SHP77 (cell line): ENCODE measurements at regions not wholly inside any gene's neighbourhood (a gene's known extent, or its start where the extent isn't known, plus 50 kb on each side); places are given as distances from the start of the nearest gene placed in this dataset.
"Not testable (repeated sequence)": the region's sequence is repeated elsewhere in the genome, so short reads cannot be mapped to it uniquely, and the experiment has no call there.

Experiments
- DNase-seq, 2 experiments: peaks; one replicate each; lab custom pipeline; 2025; lab: John Stamatoyannopoulos, UW

DNA sequence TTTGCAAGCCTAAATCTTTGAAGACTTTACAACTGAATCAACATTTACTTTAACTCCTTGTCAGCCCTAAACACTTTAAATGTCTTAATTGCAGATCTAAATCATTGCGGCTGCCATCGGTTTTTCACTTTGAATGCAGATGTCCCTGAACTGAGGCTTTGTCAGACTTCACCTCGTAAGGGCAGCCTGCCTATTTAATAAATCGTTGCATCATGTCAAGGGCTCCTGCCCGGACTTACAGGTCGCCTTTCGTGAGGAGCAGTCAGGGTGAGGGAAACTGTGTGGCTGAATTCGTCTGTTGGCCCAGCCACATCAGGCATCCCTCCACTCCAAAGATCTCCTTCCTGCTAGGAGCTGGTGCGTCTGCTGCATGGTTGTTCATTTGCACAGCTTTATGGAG lies 368.2 kb upstream of the NPVF start:
- no peak for DNase-seq

DNA sequence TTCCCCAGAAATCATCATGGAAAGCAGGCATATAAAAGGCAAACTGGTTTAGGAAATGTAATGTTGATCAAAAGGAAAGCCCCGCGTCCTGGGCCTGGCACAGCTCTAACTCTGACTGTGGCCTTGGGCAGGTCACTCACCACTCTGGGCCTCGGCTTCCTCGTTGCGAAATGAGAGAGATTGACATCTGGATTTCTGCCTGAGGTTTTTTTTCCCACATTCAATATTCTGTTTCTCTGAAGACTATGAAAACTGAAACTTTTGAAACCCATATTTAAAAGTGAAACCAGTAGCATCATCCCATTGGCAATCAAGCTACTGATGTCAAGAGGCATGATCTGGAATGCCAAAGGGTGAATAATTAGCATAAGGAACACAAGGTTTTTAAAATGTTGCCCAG lies 369.7 kb upstream of the NPVF start:
- DNase-seq, result no peak

DNA sequence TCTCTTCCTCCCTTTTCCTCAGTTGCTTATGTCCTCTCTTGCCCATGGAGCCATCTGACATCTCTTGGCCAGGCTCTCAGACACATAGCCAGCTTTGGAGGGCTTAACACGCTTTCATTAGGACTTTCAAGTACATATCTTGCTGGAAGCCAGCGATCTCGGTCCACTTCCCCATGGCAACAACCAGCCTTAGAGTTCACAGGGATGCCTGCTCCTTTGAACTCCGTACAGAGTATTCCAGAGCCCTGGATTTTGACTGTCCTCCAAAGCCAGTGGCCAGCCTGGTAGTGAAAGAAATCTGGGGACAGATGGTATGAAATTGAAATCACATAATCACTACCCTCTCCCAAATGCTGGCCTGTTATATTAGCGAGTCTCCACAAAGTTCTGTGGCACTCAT lies 370.5 kb upstream of the NPVF start:
- no peak for DNase-seq

DNA sequence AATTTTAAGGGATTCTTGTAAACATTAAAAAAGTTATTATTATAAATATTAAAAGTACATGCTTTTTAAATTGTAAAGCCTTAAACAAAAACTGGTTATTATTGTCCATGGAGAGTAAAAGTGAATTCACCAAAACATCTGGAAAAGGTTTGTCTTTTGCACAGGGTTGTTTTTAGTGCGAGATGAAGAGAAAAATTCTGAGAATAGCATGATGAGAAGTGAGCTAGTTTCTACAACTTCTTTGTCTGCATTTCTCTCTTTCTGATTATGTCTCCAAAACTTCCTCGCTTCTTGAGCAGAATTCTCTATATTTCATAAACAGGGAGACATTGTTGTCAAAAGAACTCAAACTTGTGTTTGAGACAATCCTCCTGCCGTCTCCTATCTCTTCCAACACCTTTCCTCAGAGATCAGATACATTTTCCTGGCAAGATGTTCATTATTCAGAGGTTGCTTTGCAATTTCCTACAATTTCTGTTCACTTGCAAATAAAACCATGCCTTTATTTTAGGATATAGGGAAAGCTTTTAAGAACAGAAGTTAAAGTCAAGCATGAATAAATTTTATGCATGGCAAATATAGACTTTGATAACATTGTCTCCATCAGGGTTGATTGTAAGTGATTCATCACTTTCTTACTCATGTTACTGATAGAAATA lies 372.1 kb upstream of the NPVF start:
- DNase-seq, result no peak

DNA sequence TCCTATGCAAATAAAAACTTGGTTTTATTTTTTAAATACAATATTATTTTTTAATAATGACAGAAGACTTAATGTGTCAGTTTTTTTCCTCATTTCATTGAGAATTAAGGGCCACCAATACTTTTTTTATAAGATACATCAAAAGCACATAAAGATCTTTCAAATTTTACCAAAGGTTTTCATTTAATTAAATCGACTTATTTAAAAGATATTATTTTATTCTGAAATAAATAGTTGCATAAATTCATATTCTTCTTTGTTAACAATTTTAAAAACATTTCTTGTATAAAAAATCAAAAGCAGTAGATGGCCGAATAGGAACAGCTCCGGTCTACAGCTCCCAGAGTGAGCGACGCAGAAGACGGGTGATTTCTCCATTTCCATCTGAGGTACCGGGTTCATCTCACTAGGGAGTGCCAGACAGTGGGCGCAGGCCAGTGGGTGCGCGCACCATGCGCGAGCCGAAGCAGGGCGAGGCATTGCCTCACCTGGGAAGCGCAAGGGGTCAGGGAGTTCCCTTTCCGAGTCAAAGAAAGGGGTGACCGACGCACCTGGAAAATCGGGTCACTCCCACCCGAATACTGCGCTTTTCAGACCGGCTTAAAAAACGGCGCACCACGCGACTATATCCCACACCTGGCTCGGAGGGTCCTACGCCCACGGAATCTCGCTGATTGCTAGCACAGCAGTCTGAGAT lies 374.6 kb upstream of the NPVF start:
- DNase-seq, result not testable (repeated sequence)

DNA sequence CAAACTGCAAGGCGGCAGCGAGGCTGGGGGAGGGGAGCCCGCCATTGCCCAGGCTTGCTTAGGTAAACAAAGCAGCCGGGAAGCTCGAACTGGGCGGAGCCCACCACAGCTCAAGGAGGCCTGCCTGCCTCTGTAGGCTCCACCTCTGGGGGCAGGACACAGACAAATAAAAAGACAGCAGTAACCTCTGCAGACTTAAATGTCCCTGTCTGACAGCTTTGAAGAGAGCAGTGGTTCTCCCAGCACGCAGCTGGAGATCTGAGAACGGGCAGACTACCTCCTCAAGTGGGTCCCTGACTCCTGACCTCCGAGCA lies 375.1 kb upstream of the NPVF start:
- DNase-seq, result not testable (repeated sequence)

DNA sequence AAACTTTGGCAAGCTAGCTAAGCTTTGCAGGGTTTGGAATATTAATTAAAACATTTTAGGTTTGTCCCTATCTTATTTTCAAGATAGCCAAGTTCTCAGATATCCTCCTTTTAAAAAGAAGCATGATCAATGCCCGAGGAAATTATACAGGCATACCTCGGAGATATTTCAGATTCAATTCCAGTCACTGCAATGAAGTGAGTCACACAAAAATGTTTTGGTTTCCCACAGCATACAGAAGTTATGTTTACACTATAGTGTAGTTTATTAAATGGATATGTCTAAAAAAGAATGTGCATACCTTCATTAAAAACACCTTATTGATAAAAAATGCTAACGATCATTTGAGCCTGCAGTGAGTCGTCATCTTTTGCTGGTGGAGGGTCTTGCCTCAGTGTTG lies 382.9 kb upstream of the NPVF start:
- DNase-seq, result no peak

DNA sequence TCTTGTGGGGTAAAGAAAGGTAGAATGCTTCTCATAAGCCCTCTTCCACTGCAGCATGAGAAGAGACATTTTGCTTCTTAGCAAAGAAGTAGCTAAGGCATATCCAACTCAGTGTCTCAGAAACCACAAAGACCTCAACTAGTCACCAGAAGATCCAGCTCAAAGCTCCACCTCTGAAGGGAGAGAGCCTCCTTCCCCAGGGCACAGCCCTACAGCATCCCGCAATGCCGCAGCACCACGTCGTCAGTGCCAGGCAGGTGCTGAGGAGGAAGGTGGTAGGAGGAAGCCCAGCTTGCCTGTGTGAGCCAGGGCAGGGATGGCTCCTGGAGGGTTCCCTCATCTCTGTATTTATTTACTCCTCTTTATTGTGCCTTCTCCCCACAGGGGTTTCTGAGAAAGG lies 385.6 kb upstream of the NPVF start:
- DNase-seq, result no peak

DNA sequence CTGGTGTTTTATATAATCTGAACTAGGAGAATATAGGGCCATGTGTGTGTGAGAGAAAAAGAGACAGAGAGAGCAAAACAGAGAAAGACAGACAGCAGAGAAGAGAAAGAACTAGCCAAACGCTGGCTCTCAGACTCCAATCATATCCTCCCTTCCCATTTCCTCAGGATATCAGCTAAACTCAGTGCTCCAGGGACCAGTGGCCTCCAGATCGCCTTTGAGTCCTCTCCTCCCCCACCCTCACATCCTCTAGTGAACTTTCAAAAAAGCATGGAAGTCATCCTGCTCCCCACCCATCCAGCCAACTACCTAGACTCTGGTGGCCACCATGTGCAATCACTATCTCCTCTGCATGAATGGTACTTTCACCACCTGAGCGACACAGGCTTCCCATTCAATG lies 386.1 kb upstream of the NPVF start:
- no peak for DNase-seq

DNA sequence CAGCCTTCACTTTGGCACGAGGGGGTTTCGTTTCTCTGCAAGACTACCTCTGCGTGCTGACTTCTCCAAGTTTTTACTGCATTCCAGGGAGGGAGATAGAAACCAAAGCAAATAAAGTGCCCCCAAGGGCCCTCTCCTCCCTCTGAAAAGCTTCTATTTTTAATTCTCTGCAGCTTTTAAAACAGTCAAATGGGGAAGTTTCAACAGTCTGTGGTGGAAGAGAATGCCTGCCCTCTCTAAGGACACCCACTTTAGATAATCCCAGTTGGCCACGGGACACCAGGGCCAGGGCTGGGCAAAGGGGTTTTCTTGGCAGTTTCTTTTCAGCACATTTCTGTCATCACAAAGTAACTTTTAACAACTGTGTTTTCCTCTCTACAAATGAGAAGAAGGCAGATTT lies 386.7 kb upstream of the NPVF start:
- DNase-seq, result no peak

DNA sequence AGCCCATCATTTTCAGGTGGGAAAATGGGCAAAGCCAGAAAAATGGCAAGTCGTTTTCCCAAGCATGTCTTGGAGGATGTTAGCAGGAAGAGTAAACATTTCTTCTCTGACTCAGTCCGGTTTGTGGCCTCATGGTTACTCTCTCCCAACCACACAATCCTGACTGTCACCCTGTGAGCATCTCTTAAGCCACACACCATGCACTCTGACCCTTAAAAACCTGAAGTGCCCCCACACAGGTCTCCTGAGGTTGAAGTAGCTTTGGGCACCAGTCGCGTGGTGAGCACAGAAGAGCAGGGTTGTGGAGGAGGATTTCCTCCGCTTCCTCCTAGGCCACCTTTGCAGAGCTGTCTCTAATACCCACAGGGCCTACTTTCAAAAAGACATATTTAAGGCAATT lies 387.3 kb upstream of the NPVF start:
- no peak for DNase-seq

DNA sequence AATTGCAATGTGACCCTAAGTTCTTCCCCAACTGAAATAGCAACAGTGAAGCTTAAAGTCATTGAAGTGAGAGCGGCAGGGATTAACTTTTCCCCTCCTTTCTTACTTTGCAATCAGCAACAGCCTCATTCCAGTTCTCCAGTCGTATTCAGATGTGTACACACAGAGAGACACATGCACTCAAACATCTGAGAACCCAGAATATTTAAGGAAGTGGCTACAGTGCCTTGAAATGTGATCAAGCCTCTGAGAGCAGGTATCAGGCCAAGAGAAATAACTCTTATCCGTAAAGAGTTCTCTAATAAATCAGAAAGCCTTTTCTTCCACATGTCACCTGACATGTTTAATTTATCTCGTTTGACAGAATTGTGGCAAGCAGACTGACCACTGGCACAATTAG lies 388.9 kb upstream of the NPVF start:
- no peak for DNase-seq

DNA sequence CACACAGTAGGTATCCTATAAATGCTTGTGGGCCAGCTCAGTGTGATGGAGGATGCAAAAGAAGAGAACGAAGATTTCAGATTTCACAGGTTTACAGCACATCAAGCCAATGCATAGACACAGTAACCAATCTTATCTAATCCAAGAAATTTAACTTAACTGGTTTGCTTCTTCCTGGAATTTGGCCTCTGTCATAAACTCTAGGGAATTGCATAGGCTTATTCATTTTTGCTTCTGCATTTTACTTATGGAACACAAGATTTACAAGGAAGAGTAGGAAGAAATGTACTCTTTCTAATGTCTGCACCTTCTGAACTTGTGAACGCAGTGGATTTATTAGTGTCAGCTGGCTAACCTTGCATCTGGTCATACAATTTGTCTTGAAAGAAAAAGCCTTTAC lies 389.4 kb upstream of the NPVF start:
- DNase-seq, result no peak

DNA sequence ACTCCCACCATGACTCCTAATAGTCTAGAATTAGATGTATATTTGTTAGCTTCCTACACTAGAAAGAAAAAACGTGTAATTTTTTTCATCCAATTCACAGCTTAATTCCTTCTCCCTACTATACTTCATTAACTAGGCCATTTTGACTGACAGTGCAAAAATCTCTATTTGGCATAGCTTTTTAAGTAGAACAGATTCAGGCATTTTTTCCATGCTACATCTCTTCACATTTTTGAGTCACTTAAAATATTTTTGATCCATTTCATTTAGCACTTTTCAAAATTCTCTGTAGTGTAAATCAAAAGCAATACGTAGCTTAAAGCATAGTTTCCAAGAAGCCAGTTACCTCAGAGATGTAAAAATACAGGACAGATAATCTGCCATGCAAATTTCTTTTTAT lies 391.1 kb upstream of the NPVF start:
- DNase-seq, result no peak

DNA sequence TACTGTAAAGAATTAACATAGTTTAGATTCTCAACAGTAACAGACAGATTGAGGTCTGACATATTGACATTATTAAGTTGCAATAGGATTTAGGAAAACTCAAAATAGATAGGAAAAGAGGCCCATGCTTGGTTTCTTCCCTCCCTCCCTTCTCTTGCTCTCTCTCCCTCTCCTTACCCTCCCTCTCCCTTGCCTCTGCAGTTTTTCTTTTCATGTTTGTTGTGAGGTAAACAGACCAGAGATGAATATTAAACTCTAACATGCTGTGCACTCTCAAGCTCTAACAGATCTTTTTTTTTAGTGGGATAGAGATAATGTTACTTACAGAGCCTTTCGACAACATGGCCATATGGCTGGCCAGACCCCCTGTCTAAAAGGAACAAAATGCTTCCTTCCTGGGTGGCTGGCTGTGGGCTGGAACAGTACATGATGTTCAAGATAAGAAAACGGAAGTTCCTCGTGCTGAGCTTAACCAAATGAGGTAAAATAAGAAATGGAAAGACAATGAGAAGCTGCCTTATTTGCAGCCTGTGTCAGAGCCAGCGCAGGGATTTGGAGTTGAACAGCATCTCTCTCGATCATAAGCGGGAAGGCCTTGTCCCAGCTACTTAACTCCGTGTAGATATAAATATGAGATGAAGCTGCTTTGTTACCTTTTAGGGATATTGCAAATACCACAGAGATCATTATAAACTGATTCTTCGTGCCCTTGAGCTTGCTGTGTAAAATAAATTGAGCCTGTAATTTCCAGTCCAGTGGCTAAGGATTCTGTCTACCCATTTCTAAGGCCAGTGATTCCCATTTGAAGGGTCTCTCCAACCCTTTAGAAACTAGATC lies 391.9 kb upstream of the NPVF start:
- no peak for DNase-seq

DNA sequence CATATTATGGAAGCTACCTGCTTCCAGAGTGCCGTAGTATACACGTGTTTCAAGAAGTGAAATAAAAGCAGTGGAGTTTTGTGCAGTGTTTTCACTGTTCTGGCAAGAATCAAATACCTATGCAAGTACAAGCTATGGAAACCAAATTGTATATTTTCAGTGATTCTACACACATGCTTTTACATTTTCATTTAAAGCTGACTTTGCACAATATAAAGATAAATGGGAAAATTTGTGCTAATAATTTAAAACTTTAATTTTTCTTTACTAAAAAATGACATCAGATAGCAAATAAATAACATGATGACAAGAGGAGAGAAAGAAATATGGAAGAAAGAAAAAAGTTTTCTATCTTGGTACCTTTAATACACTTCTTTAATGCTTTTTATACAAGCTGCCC lies 393.7 kb upstream of the NPVF start:
- DNase-seq, result no peak

DNA sequence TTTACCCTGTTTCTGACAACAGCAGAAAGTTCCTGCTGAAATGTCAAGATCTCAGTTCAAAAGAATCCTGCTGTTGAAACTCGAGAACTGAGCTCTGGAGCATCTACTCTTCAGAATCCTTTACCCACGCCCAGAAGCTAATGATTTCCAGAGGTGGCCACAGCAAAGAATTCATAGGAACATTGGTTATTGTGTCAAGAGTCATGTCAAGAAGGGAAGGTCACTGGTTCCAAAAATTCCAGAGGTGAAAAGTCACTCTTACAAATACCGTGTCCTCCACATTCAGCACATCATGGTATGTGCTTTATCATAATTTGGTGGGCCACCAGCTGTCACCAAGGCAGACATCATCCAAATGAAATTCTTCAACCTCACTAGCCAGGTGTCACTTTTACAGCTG lies 394.4 kb upstream of the NPVF start:
- DNase-seq, result no peak

DNA sequence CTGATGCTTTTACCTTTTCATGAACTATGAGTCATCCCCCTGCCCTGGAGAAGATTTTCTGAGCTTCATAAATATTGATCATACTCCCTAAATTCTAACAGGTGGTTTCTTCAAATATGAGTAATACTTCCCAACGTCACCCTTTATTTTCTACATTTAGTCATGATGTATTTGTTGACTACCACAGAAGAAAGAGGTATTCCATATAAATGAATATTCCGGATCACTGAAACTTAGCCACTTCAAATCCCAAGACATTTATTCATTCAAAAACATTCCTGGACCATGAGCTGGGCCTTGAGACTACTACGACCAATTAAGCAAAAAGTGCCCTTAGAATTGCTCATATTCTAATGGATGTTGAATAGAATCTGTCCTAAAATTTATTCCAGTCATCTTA lies 395.8 kb upstream of the NPVF start:
- DNase-seq, result no peak

DNA sequence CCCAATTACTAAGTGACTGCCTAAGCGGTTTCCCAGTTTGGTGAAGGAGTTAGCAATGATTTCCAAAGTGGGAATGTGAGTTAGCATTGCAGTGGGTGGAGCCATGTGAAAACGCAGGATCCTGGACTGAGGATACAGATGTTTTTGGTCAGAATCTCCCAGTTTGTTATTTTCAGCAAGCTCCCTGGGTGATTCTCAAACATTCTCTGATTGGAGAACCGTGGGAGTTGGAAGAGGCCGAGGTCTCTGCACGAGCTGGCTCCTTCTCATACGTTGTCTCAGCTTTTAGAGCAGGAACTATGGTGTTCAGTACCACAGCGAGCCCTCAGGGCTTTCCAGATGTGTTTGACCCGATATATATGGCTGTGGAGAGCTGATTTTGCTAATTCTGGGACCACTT lies 396.5 kb upstream of the NPVF start:
- DNase-seq, result no peak

DNA sequence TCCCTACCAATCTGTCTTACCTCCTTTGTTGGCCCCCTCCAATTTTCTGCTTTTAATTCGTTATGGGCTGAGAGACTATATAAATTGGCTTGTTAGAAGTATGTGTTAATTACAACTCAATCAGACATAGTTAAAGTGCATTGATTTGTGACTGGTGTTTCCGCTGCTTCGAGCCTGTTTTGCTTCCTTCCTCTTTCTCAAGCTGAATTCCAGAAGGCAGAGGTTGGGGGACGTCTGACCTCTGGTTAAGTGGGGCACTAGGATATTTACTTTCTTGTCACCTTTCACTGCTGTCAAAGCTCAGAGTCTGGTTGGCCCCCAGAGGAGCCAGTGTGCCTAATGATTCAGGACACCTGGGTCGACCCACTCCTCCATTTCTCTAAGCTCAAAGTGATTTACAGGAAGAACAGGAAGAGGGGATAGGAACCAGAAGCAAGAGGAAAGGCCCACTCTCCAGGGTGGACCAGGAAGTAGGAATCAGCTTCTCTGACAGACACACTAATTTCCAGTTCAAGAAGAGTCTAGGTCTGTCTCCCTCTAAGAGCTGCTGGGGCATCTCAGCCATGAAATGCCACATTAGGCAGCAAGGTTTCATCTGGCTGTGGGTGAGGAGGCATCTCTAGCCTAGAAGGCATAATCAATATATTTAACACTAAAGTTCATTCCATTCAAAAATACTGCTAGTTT lies 397.2 kb upstream of the NPVF start:
- no peak for DNase-seq

DNA sequence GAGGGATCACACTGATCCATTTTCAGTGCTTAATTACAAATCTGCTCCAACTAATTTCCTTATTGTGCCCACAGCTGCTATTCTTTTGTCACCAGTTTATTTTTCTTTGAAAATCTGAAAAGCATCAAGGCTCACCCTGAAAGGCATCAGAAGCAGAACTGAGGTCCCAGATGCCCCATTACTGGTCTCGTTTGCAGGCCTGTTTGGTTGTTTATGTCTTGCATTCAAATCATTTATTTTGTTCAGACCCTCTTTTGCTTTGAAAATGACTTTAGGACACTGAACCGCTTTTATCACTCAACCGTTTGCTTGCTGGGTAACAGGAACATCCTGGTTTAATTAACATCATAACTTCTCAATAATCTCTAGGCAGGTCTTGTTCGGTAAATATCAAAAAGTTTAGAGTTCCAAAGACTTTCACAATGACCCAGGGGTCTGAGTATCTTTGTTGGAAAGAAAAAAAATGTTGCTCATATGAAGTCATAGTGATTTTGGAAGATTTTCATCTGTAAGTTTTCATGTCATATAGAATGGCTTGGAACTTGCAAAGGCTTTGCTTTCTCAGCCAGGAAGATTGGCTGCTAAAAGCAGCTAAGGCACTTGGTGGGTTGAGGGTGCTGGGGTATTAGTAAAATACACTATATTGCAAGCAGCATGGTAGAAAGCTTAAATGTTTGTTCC lies 398.3 kb upstream of the NPVF start:
- DNase-seq, result no peak

DNA sequence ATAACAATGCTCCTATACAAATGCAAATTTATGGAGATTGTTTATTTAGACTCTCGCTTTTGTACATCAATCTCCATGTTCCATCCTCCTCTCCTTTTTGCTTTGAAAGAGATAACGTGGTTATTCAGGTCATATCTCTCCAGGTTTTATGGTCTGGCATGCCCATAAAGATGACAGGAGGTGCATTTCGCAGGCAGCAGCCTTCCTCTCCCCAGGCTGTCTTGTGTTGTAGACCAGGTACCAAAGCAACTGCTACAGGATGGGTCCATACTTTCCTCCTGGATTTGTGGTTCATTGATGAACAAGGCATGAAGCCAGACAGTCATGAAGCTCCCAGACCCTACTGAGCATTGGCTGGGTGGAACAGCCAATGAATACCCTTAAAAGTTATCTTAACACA lies 400.2 kb upstream of the NPVF start:
- no peak for DNase-seq
